Stimulated activated CD4-positive, alpha-beta T cell treated with anti-CD3 and anti-CD28 coated beads, Interleukin-4, amount 100 ng/mL, for 1 hour (primary cell): ENCODE measurements at regions not wholly inside any gene's neighbourhood (a gene's known extent, or its start where the extent isn't known, plus 50 kb on each side); places are given as distances from the start of the nearest gene placed in this dataset.

ENCODE experiments used
- DNase-seq: peaks from one replicate; pipeline ENCODE4 v3.0.0-alpha.2; 2020

DNA sequence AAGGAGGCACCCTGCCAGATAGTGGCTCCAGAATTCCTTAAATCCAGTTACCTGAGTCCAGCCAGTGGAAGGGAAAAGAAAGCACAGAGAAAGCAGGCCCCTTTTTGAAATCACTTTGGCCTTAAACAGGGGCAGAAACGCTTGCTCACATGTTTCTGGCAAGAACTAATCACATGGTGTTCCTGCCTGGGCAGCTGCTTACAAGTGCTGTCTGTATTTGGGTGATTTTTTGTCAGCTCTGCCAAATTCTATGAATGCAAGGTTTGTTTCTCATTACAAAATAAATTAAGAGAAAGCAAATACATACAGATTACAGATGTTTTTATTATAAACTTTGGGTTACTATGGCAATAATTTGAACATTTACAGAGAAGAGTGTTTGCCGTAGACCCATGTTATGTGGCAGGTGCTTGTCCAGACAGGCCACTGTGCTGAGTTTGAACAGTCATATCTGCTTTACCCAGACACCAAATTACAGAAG is 1237.8 kb downstream of the SLITRK5 start:
- no peak for DNase-seq

DNA sequence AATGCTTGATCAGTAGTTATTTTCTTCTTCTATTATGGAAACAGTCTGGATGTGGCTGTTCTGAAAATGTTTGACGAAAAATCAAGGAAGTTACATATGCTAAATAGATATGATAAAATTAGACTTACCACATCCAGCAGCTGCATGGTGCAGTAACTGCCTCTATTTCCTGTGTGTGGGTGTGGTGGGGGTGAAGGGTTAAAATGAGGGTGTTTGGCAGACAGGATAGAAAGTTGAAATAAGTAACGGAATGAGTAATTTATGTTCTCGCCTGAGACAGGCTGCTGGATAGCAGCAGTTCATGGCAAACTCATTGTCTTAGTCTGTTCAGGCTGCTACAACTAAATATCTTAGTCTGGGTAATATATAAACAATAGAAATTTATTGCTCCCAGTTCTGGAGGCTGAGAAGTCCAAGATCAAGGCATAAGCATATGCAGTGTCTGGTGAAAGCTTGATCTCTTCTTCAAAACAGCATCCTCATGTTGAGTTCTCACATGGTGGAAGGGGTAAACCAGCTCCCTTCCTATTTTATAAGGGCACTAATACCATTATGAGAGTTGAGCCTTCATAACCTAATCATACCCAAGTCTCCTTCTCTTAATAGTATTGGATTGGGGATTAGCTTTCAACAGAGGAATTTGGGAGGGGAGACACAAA is 1248.9 kb downstream of the SLITRK5 start:
- peak; percentile 17 for DNase-seq

DNA sequence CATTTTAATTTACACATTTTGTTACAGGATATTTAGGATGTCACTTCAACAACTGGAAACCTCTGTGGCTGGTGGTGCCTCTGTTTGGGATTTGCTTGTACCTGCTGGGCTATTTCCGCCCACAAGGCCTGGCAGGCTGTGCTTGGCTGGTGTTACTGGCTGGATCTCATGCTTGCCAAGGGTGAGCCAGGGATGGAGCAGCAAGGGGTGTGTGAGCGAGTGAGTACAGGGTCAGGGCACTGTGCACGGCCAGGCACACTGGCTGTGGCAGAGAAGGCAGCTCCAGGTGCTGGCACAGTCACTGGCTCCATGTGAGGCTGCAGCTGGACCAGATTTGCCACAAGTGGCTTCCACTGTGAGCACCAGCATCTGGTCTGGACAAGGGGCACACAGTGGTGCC is 1254.8 kb downstream of the SLITRK5 start:
- no peak for DNase-seq

DNA sequence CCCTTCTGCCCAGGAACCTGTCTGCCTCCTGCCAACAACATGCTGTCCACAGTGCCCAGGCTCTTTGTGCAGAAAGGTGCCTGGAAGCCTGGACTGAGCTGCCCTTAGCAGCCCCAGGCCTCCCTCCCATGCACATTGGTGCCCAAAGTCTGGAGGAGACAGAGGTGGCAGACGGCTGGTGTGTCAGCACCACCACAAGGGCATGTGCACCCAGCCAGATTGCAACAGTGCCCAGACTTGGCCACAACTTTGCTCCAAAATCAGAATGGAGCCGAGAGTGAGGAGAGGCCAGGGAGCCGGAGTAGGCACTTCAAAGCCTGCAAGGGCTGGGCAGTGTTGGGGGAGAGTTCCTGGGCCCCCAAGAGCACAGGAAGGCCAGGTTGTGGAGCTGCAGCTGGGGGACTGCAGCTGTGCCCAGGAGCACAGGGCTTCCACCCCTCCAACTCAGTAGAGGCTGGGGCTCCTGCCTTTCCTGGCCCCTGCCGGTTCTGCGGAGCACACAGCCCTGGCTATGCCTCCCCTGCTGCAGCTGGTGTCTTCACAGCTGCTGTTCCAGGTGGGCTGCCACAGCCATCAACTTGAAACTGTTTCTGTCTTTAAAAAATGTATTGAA is 1255.8 kb downstream of the SLITRK5 start:
- no peak for DNase-seq

DNA sequence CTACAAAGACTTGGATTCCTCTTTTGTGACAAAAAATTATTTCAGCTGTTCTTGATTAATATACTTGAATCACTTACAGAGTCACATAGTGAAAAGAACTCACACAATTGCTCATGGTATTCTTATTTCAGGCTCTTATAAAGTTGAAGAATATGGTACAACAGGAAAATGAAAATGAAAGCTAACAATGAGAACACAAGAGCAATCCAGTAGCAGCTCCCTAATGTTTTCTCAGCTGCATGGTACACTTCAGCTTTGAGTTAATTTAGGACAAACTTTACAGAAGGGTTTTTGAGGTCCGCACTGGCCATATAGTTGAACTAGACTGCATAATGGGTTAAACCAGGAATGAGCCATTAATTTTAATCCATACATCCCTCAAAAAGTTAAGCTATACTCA is 1261.8 kb downstream of the SLITRK5 start:
- DNase-seq: no peak

DNA sequence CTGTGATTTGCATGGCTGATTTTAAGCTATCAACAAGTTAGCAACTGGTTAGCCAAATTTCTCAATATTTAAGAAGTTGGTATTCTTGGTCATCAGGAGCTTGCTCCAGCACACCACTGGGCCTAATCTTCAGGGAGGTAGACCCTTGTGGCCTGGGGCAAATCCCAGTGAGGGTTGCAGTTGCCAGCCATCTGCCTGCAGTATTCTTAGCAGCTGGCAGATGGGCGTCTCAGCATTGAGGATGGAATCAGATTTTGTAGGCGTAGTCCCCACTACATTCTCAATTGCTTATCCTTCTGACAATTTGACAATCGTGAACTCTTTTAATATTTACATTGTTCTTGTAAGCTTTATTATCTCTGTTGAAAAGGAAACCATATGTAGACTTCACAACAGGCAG is 1266.2 kb downstream of the SLITRK5 start:
- DNase-seq: no peak

GRCh38 chr13:88945793-88946192 is 1274.6 kb downstream of the SLITRK5 start:
- no peak for DNase-seq

DNA sequence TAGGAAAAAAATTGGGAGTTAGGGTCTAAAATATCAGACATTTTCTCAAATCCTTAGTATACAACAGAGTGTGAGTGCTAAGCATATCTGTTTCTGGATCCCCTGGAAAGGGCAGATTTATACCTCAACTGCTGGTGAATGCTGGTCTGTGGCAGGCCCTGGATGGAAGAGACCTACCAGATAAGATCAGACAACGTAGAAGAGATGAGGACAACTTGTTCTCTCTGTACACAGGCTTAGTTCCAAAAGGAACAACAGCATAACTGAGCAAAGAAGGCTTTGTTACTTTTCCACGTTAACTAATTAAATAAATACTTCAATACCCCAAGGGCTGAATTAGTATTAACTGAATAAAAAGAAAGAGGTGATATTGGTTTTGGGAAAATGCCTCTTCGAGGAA is 1277.3 kb downstream of the SLITRK5 start:
- no peak for DNase-seq

DNA sequence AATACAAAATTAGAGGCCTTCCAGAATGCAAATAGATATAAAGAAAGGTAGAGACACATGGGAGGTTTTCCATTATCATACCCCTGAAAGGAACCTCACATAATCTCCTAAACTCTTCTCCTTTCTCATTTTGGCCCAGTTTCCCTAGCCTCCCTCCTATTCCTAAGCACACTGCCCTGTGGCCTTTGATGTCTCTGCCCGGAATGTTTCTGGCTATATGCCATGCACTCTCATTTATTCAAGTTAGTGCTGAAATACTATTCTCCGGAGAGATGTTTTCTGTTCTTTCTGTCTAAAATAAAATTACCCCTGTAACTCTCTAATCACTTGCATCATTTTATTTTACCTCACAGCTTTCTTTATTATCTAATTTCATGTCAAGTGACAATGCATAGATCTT is 1287.7 kb downstream of the SLITRK5 start:
- no peak for DNase-seq

GRCh38 chr13:88976466-88976865 is 1305.3 kb downstream of the SLITRK5 start:
- no peak for DNase-seq

DNA sequence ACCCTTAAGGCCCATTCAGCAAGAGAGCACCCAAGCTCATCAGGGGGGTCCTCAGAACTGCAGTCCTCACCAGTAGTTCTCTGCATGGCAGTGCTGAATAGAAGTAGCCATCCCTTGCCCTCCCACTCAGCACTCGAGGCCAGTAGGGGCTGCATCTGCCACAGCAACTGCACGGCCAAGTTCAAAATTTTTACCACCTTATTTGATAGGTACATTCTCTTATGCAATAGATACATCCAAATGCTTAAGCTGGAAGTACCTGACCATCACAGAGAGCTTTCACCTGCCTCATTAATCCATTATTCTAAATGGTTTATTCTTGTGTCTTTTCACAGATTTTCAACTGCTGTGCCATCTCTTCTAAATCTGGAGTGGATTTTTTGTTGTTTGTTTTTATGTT is 1307.4 kb downstream of the SLITRK5 start:
- no peak for DNase-seq

DNA sequence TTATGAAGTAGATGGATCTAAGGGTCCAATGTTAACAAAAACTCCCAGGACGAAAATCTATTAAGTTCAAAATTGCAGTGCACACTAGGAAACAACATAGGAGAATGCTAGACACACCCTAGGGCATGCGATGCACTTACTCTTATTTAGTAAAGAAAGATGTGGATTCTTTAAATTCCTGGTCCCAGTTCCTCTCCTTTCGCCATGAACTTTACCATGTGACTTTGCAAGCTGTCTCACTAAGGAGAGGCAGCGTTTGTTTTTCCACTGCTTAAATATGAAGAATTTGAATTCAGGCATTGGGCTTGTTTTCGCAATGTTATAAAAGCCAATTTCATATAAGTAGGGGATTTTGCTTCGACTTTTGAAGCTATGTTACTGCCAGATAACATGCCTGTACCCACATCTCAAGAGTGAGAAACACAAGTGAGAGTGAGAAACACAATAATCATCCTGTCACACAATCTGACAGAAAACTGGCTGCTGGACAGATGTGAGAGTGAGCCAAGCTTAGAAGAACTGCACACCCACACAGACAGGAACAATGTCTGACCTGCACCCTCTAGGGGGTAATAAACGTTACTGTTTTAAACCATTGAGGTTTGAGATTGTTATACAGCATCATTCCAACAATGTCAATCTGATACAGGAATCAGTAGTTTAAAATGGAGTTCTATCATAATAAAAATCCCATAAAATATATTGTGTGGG is 1308.4 kb downstream of the SLITRK5 start:
- no peak for DNase-seq

GRCh38 chr13:89003656-89004055 is 1332.5 kb downstream of the SLITRK5 start:
- DNase-seq: no peak

DNA sequence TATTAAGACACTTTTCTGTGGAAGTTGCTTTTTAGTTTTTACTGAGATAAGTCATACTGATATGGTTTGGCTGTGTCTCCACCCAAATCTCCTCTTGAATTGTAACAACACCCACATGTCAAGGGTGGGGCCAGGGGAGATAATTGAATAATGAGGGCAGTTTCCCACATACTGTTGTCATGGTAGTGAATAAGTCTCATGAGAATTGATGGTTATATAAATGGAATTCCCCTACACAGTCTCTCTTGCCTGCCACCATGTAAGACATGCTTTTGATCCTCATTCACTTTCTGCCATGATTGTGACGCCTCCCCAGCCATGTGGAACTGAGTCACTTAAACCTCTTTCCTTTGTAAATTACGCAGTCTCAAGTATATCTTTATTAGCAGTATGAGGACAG is 1340.4 kb downstream of the SLITRK5 start:
- no peak for DNase-seq

DNA sequence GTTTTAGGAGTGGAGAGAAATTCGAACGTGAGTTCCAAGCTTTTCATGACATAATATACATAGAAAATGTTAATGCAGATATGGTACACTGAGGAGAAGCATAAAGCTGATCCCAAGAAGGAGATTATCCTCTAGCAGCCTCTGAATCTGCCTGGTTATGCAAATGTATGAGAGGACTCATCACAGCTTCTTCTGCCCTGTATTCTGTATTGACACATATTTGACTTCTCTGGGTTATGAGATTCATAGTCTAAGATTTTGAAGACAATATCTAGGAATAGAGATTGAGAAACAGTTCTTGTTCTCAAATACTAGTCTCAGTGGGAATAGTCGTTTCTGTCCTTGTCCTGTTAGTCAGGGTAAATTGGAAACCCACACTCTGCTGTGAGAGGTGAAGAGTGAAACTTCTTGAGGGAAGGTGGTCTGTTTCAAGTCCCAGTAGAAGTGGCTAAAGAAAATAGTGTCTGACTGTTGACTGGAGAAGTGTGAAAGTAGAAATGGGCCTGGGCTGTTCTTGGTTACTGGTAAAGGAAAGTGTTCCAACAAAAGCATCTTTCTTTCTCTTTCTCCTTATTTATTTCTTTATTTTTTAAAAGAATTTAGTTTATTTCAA is 1356.6 kb downstream of the SLITRK5 start:
- DNase-seq: no peak

DNA sequence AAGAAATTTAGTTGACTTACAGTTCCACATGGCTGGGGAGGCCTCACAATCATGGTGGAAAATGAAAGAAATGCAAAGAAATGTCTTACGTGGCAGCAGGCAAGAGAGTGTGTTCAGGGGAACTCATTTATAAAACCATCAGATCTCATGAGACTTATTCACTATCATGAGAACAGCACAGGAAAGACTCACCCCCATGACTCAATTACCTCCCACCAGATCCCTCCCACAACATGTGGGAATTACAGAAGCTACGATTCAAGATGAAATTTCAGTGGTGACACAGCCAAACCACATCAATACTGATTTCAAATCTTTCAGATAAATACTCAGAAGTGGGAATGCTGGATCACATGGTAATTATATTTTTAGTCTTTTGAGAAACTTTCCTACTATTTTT is 1357.9 kb downstream of the SLITRK5 start:
- DNase-seq: no peak

GRCh38 chr13:89034015-89034414 is 1362.8 kb downstream of the SLITRK5 start:
- no peak for DNase-seq

DNA sequence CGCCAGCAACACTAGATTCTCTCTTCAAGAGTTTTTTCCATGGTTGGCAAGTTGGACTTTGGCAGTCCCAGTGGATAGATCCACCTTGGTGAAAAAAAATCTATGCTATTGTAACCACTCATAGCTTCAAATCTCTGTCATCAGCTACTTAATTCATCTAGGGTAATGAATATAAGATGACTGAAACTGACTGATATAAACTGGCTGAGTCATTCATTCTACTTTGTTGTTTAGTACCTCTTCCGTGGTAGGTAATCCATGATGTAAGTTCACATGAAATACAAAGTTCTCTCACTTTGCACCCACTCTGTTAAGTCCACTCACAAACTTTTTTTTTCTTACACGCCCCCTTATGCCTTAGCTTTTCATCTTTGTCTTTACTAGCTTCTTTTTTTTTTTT is 1381.5 kb downstream of the SLITRK5 start:
- DNase-seq: no peak

DNA sequence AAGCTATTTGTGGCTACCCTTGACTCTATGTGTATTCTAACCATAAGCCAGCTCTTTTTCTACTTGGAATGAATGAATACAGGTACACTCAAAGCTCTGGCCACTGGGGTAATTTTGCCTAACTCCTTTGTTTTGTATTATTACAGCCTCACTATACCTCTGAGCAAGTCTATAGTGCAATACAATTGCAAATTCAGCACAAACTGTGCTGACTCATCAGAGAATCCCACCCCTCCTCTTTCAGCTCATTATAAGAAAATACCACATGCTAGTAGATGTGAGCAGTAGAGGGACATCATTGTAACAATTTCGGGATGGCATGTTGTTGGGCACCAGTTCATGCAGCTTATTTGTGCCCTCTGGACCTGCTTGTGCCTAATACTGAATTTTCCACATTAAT is 1382.2 kb downstream of the SLITRK5 start:
- no peak for DNase-seq

GRCh38 chr13:89057274-89057673 is 1386.1 kb downstream of the SLITRK5 start:
- no peak for DNase-seq

DNA sequence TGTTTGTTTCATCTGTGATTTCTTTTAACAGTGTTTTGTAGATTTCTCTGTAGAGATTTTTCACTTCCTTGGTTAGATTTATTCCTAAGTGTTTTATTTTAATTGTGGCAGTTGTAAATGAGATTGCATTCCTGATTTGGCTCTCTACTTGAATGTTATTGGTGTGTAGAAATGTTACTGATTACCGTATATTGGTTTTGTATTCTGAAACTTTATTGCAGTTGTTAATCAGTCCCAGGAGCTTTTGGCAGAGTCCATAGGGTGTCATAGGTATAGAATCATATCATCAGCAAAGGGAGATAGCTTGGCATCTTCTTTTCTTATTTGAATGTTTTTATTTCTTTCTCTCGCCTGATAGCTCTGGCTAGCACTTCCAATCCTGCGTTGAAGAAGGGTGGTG is 1386.7 kb downstream of the SLITRK5 start:
- DNase-seq: no peak

- no peak for DNase-seq
These were observed 1390.7 kb downstream of the SLITRK5 start for GRCh38 chr13:89061821-89062220.

DNA sequence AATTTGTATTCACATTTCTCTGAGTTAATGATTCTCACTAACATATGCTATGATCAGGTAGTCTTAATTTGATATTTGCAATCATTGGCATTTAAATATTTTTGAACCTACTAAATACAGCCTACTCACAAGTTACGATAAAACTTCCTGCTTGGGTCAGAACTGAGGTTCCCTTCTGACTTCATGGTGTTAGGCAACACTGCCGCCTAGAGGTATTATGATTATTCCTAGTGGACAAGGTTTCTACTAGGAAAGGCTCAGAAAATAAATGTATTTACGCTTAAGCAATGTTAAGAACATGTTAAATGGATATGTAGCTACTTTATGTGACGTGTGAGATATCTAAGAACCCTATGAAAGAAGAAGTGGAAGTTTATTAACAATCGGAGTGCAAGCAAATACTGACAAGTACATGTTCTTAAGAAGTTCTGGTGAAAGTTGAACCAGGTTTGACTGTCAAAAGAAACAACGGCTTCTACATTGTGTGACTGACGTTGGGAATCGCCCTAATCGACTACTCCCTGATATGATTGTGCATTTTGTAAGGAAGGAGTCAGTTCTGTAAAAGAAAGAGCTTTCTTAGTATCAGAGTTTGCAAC is 1395.8 kb downstream of the SLITRK5 start:
- no peak for DNase-seq
